Osteoblast (primary cell): ENCODE measurements at regions not wholly inside any gene's neighbourhood (a gene's known extent, or its start where the extent isn't known, plus 50 kb on each side); places are given as distances from the start of the nearest gene placed in this dataset.

Experiments
- DNase-seq: peaks from one replicate; pipeline ENCODE4 v3.0.0; 2011; ENCODE audit warnings: low spot score, mixed read lengths; ENCODE audit not compliant: insufficient read length; ENCODE audit errors: missing footprints
- H2AFZ ChIP-seq: 2 replicates; pipeline ENCODE4 v1.6.0; 2011; ENCODE audit warnings: mild to moderate bottlenecking, low read length
- H3K27ac ChIP-seq: 2 replicates; pipeline ENCODE4 v1.5.1; 2011; ENCODE audit warnings: mild to moderate bottlenecking, low read depth, low read length, moderate library complexity
- H3K27me3 ChIP-seq: 2 replicates; pipeline ENCODE4 v1.6.0; 2012; ENCODE audit warnings: mild to moderate bottlenecking, control low read depth, inconsistent platforms, low read length, moderate library complexity; ENCODE audit not compliant: insufficient read depth
- H3K36me3 ChIP-seq: 2 replicates; pipeline ENCODE4 v1.5.1; 2011; ENCODE audit warnings: mild to moderate bottlenecking, low read length, control low read depth, moderate library complexity; ENCODE audit not compliant: insufficient read depth
- H3K4me1 ChIP-seq: 2 replicates; pipeline ENCODE4 v1.5.1; 2011; ENCODE audit warnings: mild to moderate bottlenecking, low read length, control low read depth, moderate library complexity; ENCODE audit not compliant: insufficient read depth
- H3K4me2 ChIP-seq: 2 replicates; pipeline ENCODE4 v1.6.0; 2011; ENCODE audit warnings: mild to moderate bottlenecking, low read length; ENCODE audit not compliant: insufficient read depth
- H3K4me3 ChIP-seq: fragments of 200-600 bp; sonication (generic); 3 replicates; pipeline ENCODE4 v1.5.1; 2012; ENCODE audit warnings: mild to moderate bottlenecking, low read length, inconsistent platforms; ENCODE audit not compliant: insufficient read depth
- H3K79me2 ChIP-seq: 2 replicates; pipeline ENCODE4 v1.6.0; 2012; ENCODE audit warnings: mild to moderate bottlenecking, low read length, control low read depth, inconsistent platforms; ENCODE audit not compliant: insufficient read depth
- H3K9me3 ChIP-seq: 2 replicates; pipeline ENCODE4 v1.5.1; 2011; ENCODE audit warnings: low read depth, low read length, control low read depth
- H4K20me1 ChIP-seq: 2 replicates; pipeline ENCODE4 v1.6.0; 2012; ENCODE audit warnings: mild to moderate bottlenecking, low read length, control low read depth; ENCODE audit not compliant: insufficient read depth
- TF ChIP-seq, protein P1 (sequence below): IDR thresholded peaks from 2 replicates; pipeline ENCODE4 v1.5.1; 2011; ENCODE audit warnings: mild to moderate bottlenecking, low read depth, low read length, moderate library complexity; ENCODE audit errors: extremely low read depth

DNA sequence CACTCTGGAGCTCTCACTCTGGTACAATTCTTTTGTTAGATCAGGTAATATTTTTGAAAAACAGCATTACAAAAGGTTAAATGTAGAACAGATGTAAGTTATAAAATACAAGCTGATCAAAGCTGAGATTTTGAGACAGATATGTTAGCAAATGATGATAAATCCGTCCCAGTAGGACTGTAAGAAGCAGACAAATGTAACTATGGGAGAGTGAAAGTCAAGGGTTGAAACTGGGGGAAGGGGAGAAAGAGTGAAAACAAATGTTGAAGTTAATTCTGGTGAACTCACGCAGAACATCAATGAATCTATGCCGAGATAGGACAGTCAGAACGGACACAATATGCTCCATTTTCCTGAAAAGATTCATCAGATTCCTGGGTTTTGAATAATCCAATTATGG, 298.9 kb upstream of the IRX5 start:
- Histone ChIP-seq H3K27me3 (no peaks in the 10 kb centered on the region), H2AFZ (peak overlapping the region; percentile 43), H3K4me1 (peaks cover 35% of the 10 kb centered on the region), H3K36me3 (no peaks in the 10 kb centered on the region), H3K4me2 (no peak overlapping the region), H3K4me3 (no peak overlapping the region), H4K20me1 (no peaks in the 10 kb centered on the region), H3K27ac (peak overlapping the region; percentile 96), H3K79me2 (no peaks in the 10 kb centered on the region), H3K9me3 (no peaks in the 10 kb centered on the region)
- TF ChIP-seq, protein P1, sequence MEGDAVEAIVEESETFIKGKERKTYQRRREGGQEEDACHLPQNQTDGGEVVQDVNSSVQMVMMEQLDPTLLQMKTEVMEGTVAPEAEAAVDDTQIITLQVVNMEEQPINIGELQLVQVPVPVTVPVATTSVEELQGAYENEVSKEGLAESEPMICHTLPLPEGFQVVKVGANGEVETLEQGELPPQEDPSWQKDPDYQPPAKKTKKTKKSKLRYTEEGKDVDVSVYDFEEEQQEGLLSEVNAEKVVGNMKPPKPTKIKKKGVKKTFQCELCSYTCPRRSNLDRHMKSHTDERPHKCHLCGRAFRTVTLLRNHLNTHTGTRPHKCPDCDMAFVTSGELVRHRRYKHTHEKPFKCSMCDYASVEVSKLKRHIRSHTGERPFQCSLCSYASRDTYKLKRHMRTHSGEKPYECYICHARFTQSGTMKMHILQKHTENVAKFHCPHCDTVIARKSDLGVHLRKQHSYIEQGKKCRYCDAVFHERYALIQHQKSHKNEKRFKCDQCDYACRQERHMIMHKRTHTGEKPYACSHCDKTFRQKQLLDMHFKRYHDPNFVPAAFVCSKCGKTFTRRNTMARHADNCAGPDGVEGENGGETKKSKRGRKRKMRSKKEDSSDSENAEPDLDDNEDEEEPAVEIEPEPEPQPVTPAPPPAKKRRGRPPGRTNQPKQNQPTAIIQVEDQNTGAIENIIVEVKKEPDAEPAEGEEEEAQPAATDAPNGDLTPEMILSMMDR, result no peak
- DNase-seq, result no peak

DNA sequence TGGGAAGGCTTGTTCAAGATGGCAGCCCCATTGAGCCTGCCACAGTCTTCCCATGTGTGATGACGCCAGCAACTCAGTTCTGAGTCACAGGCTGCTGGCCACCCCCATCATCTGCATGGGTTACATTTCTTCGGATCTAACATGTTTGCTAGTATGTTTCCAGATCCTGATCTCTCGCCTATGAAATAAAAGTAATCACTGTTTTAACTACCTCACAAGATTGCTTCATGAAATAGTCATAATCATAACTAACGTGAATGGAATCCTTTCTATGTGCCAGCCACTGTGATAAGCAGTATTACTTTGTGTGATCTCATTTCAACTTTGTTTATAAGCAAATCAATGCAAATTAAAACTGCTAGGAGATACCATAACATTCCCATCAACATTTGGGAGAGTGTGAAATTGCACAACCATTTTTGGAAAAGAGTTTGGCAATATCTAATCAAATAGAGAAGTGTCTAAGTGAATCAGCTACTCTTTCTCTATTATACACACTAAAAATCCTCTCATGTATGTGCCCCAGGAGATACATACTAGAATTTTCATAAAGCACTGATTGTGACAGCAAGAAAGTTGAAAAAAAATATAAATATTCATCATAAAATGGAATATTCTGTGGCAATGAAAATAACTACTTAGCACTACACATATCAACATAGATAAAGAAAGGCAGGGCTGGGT, 300.2 kb upstream of the IRX5 start:
- H3K27ac ChIP-seq, result peak overlapping the region; percentile 96

DNA sequence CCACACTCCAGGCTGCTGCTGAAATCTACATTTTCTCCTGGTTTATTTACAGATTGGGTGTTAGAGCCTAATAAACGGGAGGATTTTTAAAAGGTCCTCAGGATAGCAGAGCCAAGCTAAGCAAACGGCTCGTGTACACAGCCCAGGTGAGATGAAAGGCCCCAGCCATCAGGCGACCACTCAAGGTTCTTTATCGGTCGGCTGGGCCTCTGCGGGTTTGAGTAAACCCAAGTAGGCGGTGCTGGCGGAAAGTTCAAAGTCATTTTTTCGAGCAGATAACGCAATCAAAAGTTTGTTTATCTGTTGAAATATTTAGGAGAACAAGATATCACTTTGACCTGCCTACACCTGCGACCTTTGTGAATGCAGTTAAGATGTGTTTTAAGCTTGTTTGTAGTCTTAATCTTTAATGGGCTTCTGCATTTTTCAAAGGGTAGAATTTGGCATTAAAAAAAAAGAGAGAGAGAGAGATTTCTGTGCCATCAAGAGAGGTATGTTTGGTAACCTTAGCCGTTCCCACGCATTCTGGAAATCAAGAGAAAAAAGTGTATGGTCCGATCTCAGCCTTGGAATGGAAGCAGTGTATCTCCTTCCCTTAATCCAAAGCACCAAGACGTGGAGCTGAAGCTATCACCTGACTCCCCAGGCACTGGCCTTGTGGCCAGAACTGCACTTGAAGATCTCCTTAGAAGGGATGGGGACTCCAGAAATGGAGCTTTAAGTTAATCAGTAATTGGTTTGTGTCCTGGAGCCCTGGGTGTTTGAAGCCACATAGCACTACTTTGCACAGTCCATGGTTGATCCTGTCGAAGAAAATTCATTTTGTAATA, 301.7 kb upstream of the IRX5 start:
- no peak for DNase-seq

More for the DNA sequence above, 300.2 kb upstream of the IRX5 start:
- H3K36me3 ChIP-seq, result no peaks in the 10 kb centered on the region
- TF ChIP-seq, protein P1, result no peak
- H3K9me3 ChIP-seq, result no peaks in the 10 kb centered on the region
- no peak overlapping the region for H3K4me3 ChIP-seq
- peaks cover 35% of the 10 kb centered on the region for H3K4me1 ChIP-seq
- H3K4me2 ChIP-seq, result peak overlapping the region; percentile 38
- peak overlapping the region; percentile 73 for H2AFZ ChIP-seq
- H3K79me2 ChIP-seq, result no peaks in the 10 kb centered on the region
- no peaks in the 10 kb centered on the region for H3K27me3 ChIP-seq
- peak; percentile 91 for DNase-seq
- H4K20me1 ChIP-seq, result no peaks in the 10 kb centered on the region

More for the DNA sequence above, 301.7 kb upstream of the IRX5 start:
- Histone ChIP-seq H3K27me3 (no peaks in the 10 kb centered on the region), H3K4me2 (no peak overlapping the region), H2AFZ (no peak overlapping the region), H3K79me2 (no peaks in the 10 kb centered on the region), H3K9me3 (no peaks in the 10 kb centered on the region), H3K4me1 (peaks cover 35% of the 10 kb centered on the region), H3K4me3 (no peak overlapping the region), H4K20me1 (no peaks in the 10 kb centered on the region), H3K36me3 (no peaks in the 10 kb centered on the region), H3K27ac (peak overlapping the region; percentile 96)
- TF ChIP-seq, protein P1, result no peak
